IMR-90 (cell line): ENCODE measurements at regions not wholly inside any gene's neighbourhood (a gene's known extent, or its start where the extent isn't known, plus 50 kb on each side); places are given as distances from the start of the nearest gene placed in this dataset.

Experiments
- ATAC-seq: fragments of 200-7000 bp; cut with Tn5 transposase; 2 replicates; pipeline ENCODE4 v1.9.1; 2020; ENCODE audit warnings: low read depth, mild to moderate bottlenecking, moderate library complexity
- BruUV-seq: library from RNA; stranded (reverse); fragments of 400-500 nt; replicated peaks from 2 replicates; lab custom pipeline; 2021; lab: Mats Ljungman, UMichigan
- CTCF ChIA-PET: fragments of 300-600 bp; formaldehyde crosslinking; extraction: SDS; loops from one replicate; lab custom pipeline; 2021; ENCODE audit warnings: antibody characterized with exemption; lab: Yijun Ruan, JAX
- POLR2A ChIA-PET: fragments of 300-600 bp; sonication (Branson Sonifier 250); formaldehyde crosslinking; loops from one replicate; lab custom pipeline; 2022; ENCODE audit warnings: antibody characterized with exemption; ENCODE audit not compliant: unreplicated experiment; lab: Charles Lee
- DNase-seq: peaks from one replicate; pipeline ENCODE4 v3.0.0; 2013
- H2AFZ ChIP-seq: replicated peaks from 2 replicates; pipeline ENCODE3; 2013; ENCODE audit warnings: low read length, mild to moderate bottlenecking; ENCODE audit not compliant: poor library complexity
- H2AK5ac ChIP-seq: 2 replicates; pipeline ENCODE4 v1.6.1; 2013; ENCODE audit warnings: low read depth, low read length, inconsistent platforms
- H2AK9ac ChIP-seq: replicated peaks from 2 replicates; pipeline ENCODE3; 2013; ENCODE audit warnings: mild to moderate bottlenecking, low read depth, low read length, moderate library complexity; ENCODE audit not compliant: poor library complexity
- H2BK120ac ChIP-seq: 2 replicates; pipeline ENCODE4 v1.6.1; 2013; ENCODE audit warnings: low read depth, low read length, inconsistent platforms
- H2BK15ac ChIP-seq: 3 replicates; pipeline ENCODE4 v1.6.1; 2013; ENCODE audit warnings: low read depth, low read length, inconsistent platforms
- H2BK20ac ChIP-seq: 2 replicates; pipeline ENCODE4 v1.6.1; 2013; ENCODE audit warnings: low read depth, mild to moderate bottlenecking, inconsistent platforms, low read length, moderate library complexity
- H2BK5ac ChIP-seq: 2 replicates; pipeline ENCODE4 v1.6.1; 2013; ENCODE audit warnings: mild to moderate bottlenecking, low read depth, low read length, inconsistent platforms; ENCODE audit not compliant: poor library complexity, severe bottlenecking
- H3K14ac ChIP-seq: replicated peaks from 2 replicates; pipeline ENCODE4 v1.6.1; 2013; ENCODE audit warnings: low read depth, low read length, inconsistent platforms
- H3K18ac ChIP-seq: 2 replicates; pipeline ENCODE4 v1.6.1; 2013; ENCODE audit warnings: low read depth, low read length, control low read depth
- H3K23ac ChIP-seq: 2 replicates; pipeline ENCODE4 v1.6.1; 2013; ENCODE audit warnings: low read depth, low read length, inconsistent platforms
- H3K27ac ChIP-seq: 2 replicates; pipeline ENCODE4 v1.5.1; 2013; ENCODE audit warnings: mild to moderate bottlenecking, control low read depth, low read length; ENCODE audit not compliant: insufficient read depth
- H3K27me3 ChIP-seq: 2 replicates; pipeline ENCODE4 v1.6.1; 2013; ENCODE audit warnings: low read length; ENCODE audit not compliant: control insufficient read depth, insufficient read depth
- H3K36me3 ChIP-seq: 2 replicates; pipeline ENCODE4 v1.6.1; 2013; ENCODE audit warnings: low read length, mixed read lengths; ENCODE audit not compliant: control insufficient read depth, insufficient read depth
- H3K4ac ChIP-seq: 2 replicates; pipeline ENCODE4 v1.6.1; 2013; ENCODE audit warnings: low read depth, low read length, inconsistent platforms
- H3K4me1 ChIP-seq: 2 replicates; pipeline ENCODE4 v1.6.1; 2013; ENCODE audit warnings: low read length, mixed read lengths; ENCODE audit not compliant: control insufficient read depth, insufficient read depth
- H3K4me2 ChIP-seq: 2 replicates; pipeline ENCODE4 v1.6.1; 2013; ENCODE audit warnings: low read depth, mild to moderate bottlenecking, control low read depth, low read length, moderate library complexity
- H3K4me3 ChIP-seq: 2 replicates; pipeline ENCODE4 v1.5.1; 2013; ENCODE audit warnings: low read depth, mild to moderate bottlenecking, control low read depth, low read length, moderate library complexity; ENCODE audit not compliant: insufficient read depth
- H3K56ac ChIP-seq: 2 replicates; pipeline ENCODE4 v1.6.1; 2013; ENCODE audit warnings: low read length, inconsistent platforms; ENCODE audit not compliant: insufficient read depth; ENCODE audit errors: extremely low read depth
- H3K79me1 ChIP-seq, 2 experiments: 2 replicates each; pipeline ENCODE4 v1.6.1; 2013; ENCODE audit warnings: low read length in 2 of 2, inconsistent platforms in 1 of 2, low read depth in 1 of 2
- H3K9ac ChIP-seq: 2 replicates; pipeline ENCODE4 v1.6.1; 2013; ENCODE audit warnings: low read depth, low read length, control low read depth
- H3K9me1 ChIP-seq: 2 replicates; pipeline ENCODE4 v1.6.1; 2013; ENCODE audit warnings: low read length, inconsistent platforms; ENCODE audit not compliant: insufficient read depth
- H3K9me3 ChIP-seq: 2 replicates; pipeline ENCODE4 v1.6.1; 2013; ENCODE audit warnings: low read length; ENCODE audit not compliant: control insufficient read depth, insufficient read depth
- H4K20me1 ChIP-seq: 2 replicates; pipeline ENCODE4 v1.6.1; 2013; ENCODE audit warnings: low read length, inconsistent platforms; ENCODE audit not compliant: insufficient read depth
- H4K5ac ChIP-seq: 2 replicates; pipeline ENCODE4 v1.6.1; 2013; ENCODE audit warnings: mild to moderate bottlenecking, low read depth, low read length, control low read depth
- H4K8ac ChIP-seq, 2 experiments: 2 replicates each; pipeline ENCODE4 v1.6.1; 2013; ENCODE audit warnings: low read depth in 2 of 2, low read length in 2 of 2, control low read depth in 1 of 2, inconsistent platforms in 1 of 2
- H4K91ac ChIP-seq: 2 replicates; pipeline ENCODE4 v1.6.1; 2013; ENCODE audit warnings: low read depth, low read length, inconsistent platforms; ENCODE audit not compliant: insufficient read depth
- BHLHE40 ChIP-seq: fragments of 150-350 bp; IDR thresholded peaks from 2 replicates; pipeline ENCODE4 v1.6.1; 2016; ENCODE audit warnings: mild to moderate bottlenecking, low read depth, low read length
- CEBPB ChIP-seq: IDR thresholded peaks from 2 replicates; pipeline ENCODE4 v1.6.1; 2012; ENCODE audit warnings: low read depth, low read length, improper control_type of control experiment
- CHD1 ChIP-seq: IDR thresholded peaks from 2 replicates; pipeline ENCODE4 v1.6.1; 2012; ENCODE audit warnings: low read depth, low read length, improper control_type of control experiment
- FOS ChIP-seq: fragments of 150-350 bp; IDR thresholded peaks from 2 replicates; pipeline ENCODE4 v1.6.1; 2016; ENCODE audit warnings: low read depth, low read length
- MAFK ChIP-seq: IDR thresholded peaks from 2 replicates; pipeline ENCODE4 v1.6.1; 2012; ENCODE audit warnings: low read depth, low read length, improper control_type of control experiment
- MAZ ChIP-seq: IDR thresholded peaks from 2 replicates; pipeline ENCODE4 v1.6.1; 2012; ENCODE audit warnings: low read depth, mild to moderate bottlenecking, low read length, improper control_type of control experiment, moderate library complexity, borderline replicate concordance
- MXI1 ChIP-seq: IDR thresholded peaks from 2 replicates; pipeline ENCODE4 v1.6.1; 2012; ENCODE audit warnings: low read depth, mild to moderate bottlenecking, low read length, moderate library complexity, borderline replicate concordance
- NFE2L2 ChIP-seq: fragments of 150-350 bp; IDR thresholded peaks from 2 replicates; pipeline ENCODE4 v1.6.1; 2016; ENCODE audit warnings: low read depth, mild to moderate bottlenecking, low read length
- POLR2A ChIP-seq: IDR thresholded peaks from 2 replicates; pipeline ENCODE4 v1.6.1; 2012; ENCODE audit warnings: mild to moderate bottlenecking, low read depth, low read length
- RAD21 ChIP-seq: IDR thresholded peaks from 2 replicates; pipeline ENCODE4 v1.6.1; 2012; ENCODE audit warnings: low read length, improper control_type of control experiment
- RCOR1 ChIP-seq: IDR thresholded peaks from 2 replicates; pipeline ENCODE4 v1.6.1; 2012; ENCODE audit warnings: mild to moderate bottlenecking, low read length, improper control_type of control experiment; ENCODE audit not compliant: insufficient replicate concordance
- RFX5 ChIP-seq: IDR thresholded peaks from 2 replicates; pipeline ENCODE4 v1.8.0; 2012; ENCODE audit warnings: low read depth, mild to moderate bottlenecking, low read length, moderate library complexity
- SMC3 ChIP-seq: fragments of 150-350 bp; IDR thresholded peaks from 2 replicates; pipeline ENCODE4 v1.6.1; 2016; ENCODE audit warnings: low read depth, mild to moderate bottlenecking, antibody characterized with exemption, low read length, moderate library complexity
- dilution Hi-C: fragments of 300-500 bp; cut with HindIII; formaldehyde crosslinking; loops from one replicate; pipeline ENCODE4 v1.14.3; 2018; ENCODE audit warnings: low sequenced_read_pairs; ENCODE audit not compliant: unreplicated experiment
- in situ Hi-C: fragments of 300-500 bp; cut with MboI; formaldehyde crosslinking; loops from 3 replicates; pipeline ENCODE4 v1.14.3; 2019; ENCODE audit warnings: low sequenced_read_pairs, inconsistent platforms, mixed read lengths
- intact Hi-C: fragments of 100-400 bp; cut with micrococcal nuclease; formaldehyde crosslinking; loops from 2 replicates; pipeline ENCODE4 v1.10.0; 2022
- TF ChIP-seq, protein P1 (sequence below): conservative IDR thresholded peaks from 2 replicates; pipeline ENCODE4 v1.5.1; 2012; ENCODE audit warnings: mild to moderate bottlenecking, low read depth, low read length, improper control_type of control experiment
- TF ChIP-seq, protein P2 (sequence below): fragments of 150-350 bp; IDR thresholded peaks from 2 replicates; pipeline ENCODE4 v1.6.1; 2016; ENCODE audit warnings: low read depth, mild to moderate bottlenecking, low read length, moderate library complexity, borderline replicate concordance
- TF ChIP-seq, protein P3 (sequence below): fragments of 150-350 bp; IDR thresholded peaks from 2 replicates; pipeline ENCODE4 v1.6.1; 2017; ENCODE audit warnings: mild to moderate bottlenecking, antibody characterized with exemption, low read length, low read depth

GRCh38 chr4:31768756-31769155, 1048.6 kb downstream of the PCDH7 start:
- ATAC-seq (no peak), DNase-seq (no peak)
- H3K56ac ChIP-seq, result no peak overlapping the region
- H3K4me2 ChIP-seq, result no peak overlapping the region
- BruUV-seq, result no TSS peak
- no peak overlapping the region for H4K8ac ChIP-seq
- no peak overlapping the region for H3K4ac ChIP-seq
- H2BK120ac ChIP-seq, result no peak overlapping the region
- H4K20me1 ChIP-seq, result no peaks in the 10 kb centered on the region
- H3K9ac ChIP-seq, result no peak overlapping the region
- no peaks in the 10 kb centered on the region for H3K79me1 ChIP-seq
- H3K4me1 ChIP-seq, result no peaks in the 10 kb centered on the region
- no peak overlapping the region for H2BK20ac ChIP-seq
- no peak for TF ChIP-seq MAZ
- no peak for TF ChIP-seq RFX5
- no peak for TF ChIP-seq BHLHE40
- TF ChIP-seq, protein P1, sequence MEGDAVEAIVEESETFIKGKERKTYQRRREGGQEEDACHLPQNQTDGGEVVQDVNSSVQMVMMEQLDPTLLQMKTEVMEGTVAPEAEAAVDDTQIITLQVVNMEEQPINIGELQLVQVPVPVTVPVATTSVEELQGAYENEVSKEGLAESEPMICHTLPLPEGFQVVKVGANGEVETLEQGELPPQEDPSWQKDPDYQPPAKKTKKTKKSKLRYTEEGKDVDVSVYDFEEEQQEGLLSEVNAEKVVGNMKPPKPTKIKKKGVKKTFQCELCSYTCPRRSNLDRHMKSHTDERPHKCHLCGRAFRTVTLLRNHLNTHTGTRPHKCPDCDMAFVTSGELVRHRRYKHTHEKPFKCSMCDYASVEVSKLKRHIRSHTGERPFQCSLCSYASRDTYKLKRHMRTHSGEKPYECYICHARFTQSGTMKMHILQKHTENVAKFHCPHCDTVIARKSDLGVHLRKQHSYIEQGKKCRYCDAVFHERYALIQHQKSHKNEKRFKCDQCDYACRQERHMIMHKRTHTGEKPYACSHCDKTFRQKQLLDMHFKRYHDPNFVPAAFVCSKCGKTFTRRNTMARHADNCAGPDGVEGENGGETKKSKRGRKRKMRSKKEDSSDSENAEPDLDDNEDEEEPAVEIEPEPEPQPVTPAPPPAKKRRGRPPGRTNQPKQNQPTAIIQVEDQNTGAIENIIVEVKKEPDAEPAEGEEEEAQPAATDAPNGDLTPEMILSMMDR, result no peak
- no peak for TF ChIP-seq CEBPB
- no peak for TF ChIP-seq MXI1
- TF ChIP-seq POLR2A, result no peak
- no peak for TF ChIP-seq RCOR1
- TF ChIP-seq, protein P2, sequence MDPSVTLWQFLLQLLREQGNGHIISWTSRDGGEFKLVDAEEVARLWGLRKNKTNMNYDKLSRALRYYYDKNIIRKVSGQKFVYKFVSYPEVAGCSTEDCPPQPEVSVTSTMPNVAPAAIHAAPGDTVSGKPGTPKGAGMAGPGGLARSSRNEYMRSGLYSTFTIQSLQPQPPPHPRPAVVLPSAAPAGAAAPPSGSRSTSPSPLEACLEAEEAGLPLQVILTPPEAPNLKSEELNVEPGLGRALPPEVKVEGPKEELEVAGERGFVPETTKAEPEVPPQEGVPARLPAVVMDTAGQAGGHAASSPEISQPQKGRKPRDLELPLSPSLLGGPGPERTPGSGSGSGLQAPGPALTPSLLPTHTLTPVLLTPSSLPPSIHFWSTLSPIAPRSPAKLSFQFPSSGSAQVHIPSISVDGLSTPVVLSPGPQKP, result no peak
- TF ChIP-seq RAD21, result no peak
- no peak for TF ChIP-seq FOS
- no peak for TF ChIP-seq MAFK
- no peak for TF ChIP-seq NFE2L2
- TF ChIP-seq CHD1, result no peak
- no peak for TF ChIP-seq SMC3
- TF ChIP-seq, protein P3, sequence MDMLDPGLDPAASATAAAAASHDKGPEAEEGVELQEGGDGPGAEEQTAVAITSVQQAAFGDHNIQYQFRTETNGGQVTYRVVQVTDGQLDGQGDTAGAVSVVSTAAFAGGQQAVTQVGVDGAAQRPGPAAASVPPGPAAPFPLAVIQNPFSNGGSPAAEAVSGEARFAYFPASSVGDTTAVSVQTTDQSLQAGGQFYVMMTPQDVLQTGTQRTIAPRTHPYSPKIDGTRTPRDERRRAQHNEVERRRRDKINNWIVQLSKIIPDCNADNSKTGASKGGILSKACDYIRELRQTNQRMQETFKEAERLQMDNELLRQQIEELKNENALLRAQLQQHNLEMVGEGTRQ, result no peak
- H3K27ac ChIP-seq, result no peak overlapping the region
- H2AFZ ChIP-seq, result no peak overlapping the region
- H3K9me1 ChIP-seq, result no peaks in the 10 kb centered on the region
- in situ Hi-C loops (no loop called here), dilution Hi-C loops (no loop called here), intact Hi-C loops (no loop called here)
- no peak overlapping the region for H2AK5ac ChIP-seq
- H2AK9ac ChIP-seq, result no peak overlapping the region
- no peaks in the 10 kb centered on the region for H3K9me3 ChIP-seq
- H3K36me3 ChIP-seq, result no peaks in the 10 kb centered on the region
- no peak overlapping the region for H4K5ac ChIP-seq
- H4K91ac ChIP-seq, result no peak overlapping the region
- no peak overlapping the region for H2BK15ac ChIP-seq
- H3K18ac ChIP-seq, result no peak overlapping the region
- no peaks in the 10 kb centered on the region for H3K27me3 ChIP-seq
- ChIA-PET POLR2A (no interaction called here), CTCF (no interaction called here)
- H3K4me3 ChIP-seq, result no peak overlapping the region
- no peak overlapping the region for H2BK5ac ChIP-seq
- no peak overlapping the region for H3K14ac ChIP-seq
- H3K23ac ChIP-seq, result no peak overlapping the region
